ENCODE measurements at regions not wholly inside any gene's neighbourhood (a gene's known extent, or its start where the extent isn't known, plus 50 kb on each side); places are given as distances from the start of the nearest gene placed in this dataset.

DNA sequence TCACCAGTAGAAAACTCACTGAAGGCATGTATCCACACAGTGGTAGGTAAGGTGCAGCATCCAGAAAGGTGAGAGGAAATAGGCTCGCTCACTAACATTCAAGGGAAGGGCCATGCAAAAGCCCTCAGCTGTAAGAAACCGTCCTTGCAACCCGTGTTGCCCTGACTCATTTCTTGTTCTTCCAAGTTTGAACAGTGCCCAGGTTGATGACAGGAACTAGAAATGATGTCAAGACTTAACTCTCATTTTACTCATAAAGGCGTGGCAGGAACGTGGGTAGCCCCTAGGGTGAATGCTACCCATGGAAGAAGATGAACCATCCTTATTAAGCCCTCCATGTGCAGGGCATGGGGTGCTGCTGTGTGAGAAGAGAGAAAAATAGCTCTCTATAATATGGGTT is 187.6 kb downstream of the CD83 start:
- ATAC-seq (no peak), DNase-seq (no peak)
- intact Hi-C loops (cut with DNase I) = no loop called here
- H3K36me3 ChIP-seq = no peaks in the 10 kb centered on the region
- H3K4me1 ChIP-seq = peaks cover 0 to 7% (median 0%) of the 10 kb centered on the region in 9 donors
- no peak overlapping the region for H3K4me3 ChIP-seq
- TF ChIP-seq, protein P1, sequence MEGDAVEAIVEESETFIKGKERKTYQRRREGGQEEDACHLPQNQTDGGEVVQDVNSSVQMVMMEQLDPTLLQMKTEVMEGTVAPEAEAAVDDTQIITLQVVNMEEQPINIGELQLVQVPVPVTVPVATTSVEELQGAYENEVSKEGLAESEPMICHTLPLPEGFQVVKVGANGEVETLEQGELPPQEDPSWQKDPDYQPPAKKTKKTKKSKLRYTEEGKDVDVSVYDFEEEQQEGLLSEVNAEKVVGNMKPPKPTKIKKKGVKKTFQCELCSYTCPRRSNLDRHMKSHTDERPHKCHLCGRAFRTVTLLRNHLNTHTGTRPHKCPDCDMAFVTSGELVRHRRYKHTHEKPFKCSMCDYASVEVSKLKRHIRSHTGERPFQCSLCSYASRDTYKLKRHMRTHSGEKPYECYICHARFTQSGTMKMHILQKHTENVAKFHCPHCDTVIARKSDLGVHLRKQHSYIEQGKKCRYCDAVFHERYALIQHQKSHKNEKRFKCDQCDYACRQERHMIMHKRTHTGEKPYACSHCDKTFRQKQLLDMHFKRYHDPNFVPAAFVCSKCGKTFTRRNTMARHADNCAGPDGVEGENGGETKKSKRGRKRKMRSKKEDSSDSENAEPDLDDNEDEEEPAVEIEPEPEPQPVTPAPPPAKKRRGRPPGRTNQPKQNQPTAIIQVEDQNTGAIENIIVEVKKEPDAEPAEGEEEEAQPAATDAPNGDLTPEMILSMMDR (IDR thresholded peaks at IDR 0.05) = no peak
- WGBS, 2 donors = 87 to 92% methylated on average over 5 of the region's 5 CpGs
- H3K9me3 ChIP-seq = peaks cover 0 to 3% (median 0%) of the 10 kb centered on the region in 11 donors
- H3K27me3 ChIP-seq = no peaks in the 10 kb centered on the region
- H3K27ac ChIP-seq = no peak overlapping the region

DNA sequence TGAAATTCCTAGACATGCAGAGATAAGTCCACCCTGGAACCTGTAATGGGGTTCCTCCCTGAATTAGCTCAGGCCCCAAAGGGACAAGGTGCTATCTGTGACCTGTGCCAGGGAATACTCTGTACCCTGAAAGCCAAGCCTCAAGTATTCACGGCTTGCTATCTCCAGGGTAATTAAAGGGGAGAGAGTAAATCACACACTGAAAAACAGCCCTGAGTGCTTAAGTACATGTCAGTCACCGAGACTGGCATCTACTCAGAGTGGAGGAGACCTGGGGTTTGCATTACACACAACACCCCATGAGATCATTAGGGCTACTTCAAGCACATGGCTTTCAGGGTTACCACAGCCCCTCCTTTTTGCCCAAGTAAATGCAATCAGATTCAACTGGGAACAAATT is 188.1 kb downstream of the CD83 start:
- 52 to 61% methylated on average over 2 of the region's 2 CpGs for WGBS, 2 donors
- H3K36me3 ChIP-seq = no peaks in the 10 kb centered on the region

DNA sequence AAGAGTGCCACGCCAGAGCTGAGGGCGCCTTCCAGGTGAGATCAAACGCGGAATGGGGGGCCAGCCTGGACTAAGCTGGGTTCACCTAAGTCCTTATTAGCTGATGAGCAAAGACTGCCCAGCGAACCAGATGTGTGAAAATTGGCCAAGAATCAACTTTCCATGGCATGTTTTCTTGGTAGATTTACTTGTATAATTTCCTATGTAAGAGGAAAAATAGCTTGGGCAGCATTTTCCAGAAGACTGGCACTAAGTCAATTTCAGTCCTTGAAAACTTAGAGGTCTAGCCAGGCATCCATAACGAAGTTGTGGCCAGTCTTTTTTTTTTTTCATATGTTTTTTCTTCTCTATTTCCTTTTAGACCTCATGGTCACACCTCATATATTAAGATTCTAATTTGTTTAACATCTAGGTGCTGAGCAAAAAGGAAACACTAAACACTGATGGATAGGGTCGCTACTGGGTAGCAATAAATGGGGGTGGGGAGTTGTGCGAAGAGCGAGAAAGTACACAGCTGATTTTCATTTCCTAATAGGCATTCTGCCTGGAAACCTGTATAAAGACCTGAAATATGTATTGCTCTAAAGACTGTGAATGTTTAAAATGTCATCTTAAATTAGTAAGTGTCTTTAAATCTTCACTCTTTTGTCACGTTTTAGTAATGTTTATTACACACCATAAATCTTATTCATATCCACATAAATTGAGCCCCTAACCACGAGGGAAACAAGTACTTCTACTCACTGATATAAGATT is 188.8 kb downstream of the CD83 start:
- no peak for DNase-seq
- peaks cover 0 to 3% (median 0%) of the 10 kb centered on the region in 11 donors for H3K9me3 ChIP-seq
- 75 to 76% methylated on average over 11 of the region's 11 CpGs for WGBS, 2 donors
- H3K4me3 ChIP-seq = no peak overlapping the region
- no peaks in the 10 kb centered on the region for H3K27me3 ChIP-seq
- H3K27ac ChIP-seq = no peak overlapping the region
- peaks cover 0 to 7% (median 0%) of the 10 kb centered on the region in 9 donors for H3K4me1 ChIP-seq
- no peak for ATAC-seq
- intact Hi-C loops (cut with DNase I) = no loop called here
- H3K36me3 ChIP-seq = no peaks in the 10 kb centered on the region
- TF ChIP-seq, protein P1 (IDR thresholded peaks at IDR 0.05) = no peak

More for the DNA sequence above, 188.1 kb downstream of the CD83 start:
- Histone ChIP-seq H3K4me1 (peaks cover 0 to 7% (median 0%) of the 10 kb centered on the region in 9 donors), H3K9me3 (peaks cover 0 to 3% (median 0%) of the 10 kb centered on the region in 11 donors), H3K27me3 (no peaks in the 10 kb centered on the region), H3K4me3 (no peak overlapping the region), H3K27ac (no peak overlapping the region)
- intact Hi-C loops (cut with DNase I) = no loop called here
- ATAC-seq = peak in 3 of 8 donors; percentile 38 to 48 (median 44)
- TF ChIP-seq, protein P1 (IDR thresholded peaks at IDR 0.05) = no peak
- DNase-seq = no peak

DNA sequence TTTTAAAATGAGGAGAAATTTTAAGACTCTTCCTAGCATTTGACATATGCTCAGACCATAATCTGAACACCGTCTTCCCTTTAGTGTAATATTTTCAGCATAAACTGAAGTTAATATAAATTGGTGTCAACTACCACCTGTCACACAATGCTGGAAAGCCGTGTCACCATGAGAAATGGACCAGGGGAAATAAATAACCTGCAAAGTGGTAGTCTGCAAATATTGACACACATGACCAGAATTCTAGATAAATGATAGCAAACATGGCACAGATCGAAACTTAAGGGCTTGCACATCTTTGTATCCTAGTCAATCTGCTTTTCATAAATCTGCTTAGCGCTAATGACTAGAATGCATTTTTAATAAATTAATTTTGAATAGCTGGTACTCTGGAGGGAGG is 191.9 kb downstream of the CD83 start:
- Histone ChIP-seq H3K27me3 (no peaks in the 10 kb centered on the region), H3K4me3 (no peak overlapping the region), H3K27ac (no peak overlapping the region), H3K4me1 (peaks cover 0 to 7% (median 0%) of the 10 kb centered on the region in 9 donors), H3K36me3 (no peaks in the 10 kb centered on the region), H3K9me3 (no peaks in the 10 kb centered on the region)
- 94% methylated on average over 4 of the region's 4 CpGs for WGBS, 2 donors
- ATAC-seq (no peak), DNase-seq (no peak)
- intact Hi-C loops (cut with DNase I) = no loop called here
- TF ChIP-seq, protein P1 (IDR thresholded peaks at IDR 0.05) = no peak
